ENCODE measurements at regions not wholly inside any gene's neighbourhood (a gene's known extent, or its start where the extent isn't known, plus 50 kb on each side); places are given as distances from the start of the nearest gene placed in this dataset.
"Not testable (repeated sequence)": the region's sequence is repeated elsewhere in the genome, so short reads cannot be mapped to it uniquely, and the experiment has no call there.

DNA sequence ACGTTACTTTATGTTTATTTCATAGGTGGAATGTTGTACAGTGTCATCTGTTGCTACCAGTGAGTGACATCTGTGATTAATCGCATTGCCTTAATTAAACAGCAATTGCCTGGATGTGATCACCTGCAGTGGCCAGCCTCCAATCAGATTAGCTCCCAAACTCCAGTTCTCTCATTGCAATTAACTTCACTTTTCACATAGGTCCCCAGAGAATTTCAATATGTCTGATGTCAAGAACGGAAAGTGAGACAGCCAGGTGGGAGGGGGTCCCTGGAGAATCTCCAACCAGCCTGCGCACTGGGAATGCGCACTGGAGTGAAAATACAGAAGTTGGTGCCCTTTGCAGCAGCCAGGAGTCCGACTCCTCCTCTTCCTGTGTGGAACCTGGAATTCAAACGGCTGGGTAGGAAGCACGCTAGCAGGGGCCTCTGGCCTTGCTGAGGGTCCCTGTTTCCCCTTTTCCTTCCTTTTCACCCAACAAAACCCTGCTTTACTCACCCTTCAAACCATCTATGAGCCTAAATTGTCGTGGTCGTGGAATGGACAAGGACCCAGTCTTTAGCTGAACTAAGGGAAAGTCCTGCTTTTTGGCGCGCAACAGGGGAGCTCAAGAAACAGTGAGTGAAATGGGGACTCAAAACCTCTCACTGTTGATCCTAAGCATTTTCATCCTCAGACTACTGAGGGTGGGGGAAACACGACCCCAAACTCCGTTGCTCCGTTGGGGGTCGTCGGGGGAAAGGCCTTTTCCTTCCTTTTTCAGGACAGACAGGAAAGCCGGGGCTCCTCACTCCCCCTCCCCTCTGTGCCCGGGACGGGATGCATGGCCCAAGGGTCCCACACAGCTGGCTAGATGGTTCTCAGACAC lies 1355.5 kb upstream of the LRRTM3 start:
- peak; percentile 46 for ATAC-seq

DNA sequence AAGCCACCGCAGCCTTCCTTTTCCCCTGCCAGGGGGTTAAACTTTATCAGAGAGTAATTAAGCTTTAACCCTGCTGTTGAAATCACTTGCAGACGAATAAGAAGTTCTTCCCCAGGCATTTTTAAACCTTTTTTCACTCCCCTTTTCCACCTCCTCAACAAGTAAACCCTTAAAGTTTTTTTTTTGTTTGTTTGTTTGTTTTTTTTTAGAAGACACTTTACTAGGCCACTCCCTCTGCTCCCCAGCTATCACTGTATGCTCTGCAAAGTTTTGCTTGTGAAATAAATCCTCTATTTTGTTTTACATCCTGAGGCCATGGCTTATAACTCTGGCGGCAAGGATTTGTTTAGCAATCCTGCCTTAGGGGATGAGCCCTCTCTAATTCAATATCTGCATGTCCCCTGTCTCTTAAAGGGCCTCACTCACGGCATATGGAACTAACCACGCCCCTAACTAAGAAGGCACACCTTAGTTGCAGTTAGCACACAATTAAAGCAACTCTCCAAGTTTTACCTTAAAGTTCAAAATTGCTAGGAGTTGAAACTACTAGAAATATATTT lies 1354.7 kb upstream of the LRRTM3 start:
- ATAC-seq: no peak

DNA sequence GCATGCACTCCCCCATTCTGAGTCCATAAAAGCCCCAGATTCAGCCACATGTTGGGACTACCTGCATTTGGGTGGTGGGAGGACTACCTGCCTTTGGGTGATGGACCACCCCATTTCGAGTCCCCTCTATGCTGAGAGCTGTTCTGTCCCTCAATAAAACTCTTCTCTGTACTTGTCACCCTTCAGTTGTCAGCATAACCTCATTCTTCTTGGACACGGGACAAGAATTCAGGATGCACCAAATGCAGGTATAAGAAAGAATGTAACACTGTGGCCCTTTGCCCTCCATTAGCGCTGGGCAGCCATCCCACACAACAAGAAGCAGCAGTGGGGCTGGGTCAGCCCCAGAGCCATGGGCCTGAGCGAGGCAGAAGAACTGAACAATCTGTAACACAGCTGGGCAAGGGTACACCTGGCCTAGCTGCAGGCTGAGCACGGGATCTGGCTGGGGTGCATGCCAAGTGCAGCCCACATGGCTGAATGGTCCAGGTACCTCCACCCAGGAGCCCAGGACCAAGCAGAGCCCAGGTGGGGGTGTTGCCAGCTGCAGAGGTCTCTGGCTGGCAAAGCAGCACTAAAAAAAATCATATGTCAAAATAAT lies 1344.3 kb upstream of the LRRTM3 start:
- ATAC-seq: no peak

DNA sequence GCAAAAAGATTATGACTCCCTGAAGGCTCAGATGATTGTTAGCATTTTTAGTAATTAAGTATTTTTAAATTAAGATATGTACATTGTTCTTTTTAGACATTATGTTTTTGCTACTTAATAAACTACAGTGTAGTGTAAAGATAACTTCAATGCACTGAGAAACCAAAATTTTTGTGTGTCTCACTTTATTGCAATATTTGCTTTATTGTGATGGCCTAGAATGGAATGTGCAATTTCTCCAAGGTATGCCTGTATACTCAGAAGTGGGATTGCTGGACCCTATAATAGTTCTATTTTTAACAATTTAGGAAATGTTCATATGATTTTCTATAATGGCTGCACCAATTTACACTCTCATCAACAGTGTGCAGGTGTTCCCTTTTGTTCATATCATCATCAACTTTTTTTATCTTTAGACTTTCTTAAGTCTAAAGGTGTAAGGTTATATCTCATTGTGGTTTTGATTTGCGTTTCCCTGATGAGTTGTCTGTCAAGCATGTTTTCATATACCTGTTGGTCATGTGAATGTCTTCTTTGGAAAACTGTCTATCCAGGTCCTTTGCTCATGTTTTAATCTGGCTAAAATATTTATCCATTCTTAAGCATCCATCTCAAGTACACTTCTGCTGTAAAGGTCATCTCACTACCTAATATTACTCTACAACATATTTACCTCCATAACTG lies 1323.5 kb upstream of the LRRTM3 start:
- no peak for ATAC-seq

DNA sequence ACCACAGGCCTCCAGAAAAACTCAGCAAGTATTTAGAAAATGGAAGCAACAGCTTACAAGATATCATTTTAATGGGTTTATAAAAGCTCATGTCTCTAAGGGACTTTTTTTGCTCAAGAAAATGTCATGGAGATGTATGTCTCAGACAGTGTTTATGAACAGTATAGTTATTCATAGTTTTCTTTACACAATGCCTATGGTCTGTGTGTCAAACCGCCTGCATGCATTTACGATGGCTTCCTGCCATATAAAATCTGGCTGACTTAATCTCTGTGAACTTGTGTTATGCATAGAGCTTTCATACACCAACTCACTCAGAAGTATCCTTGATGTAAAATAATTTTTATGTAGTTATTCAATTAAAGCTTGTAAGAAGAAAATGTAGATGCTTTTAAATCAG lies 1314.2 kb upstream of the LRRTM3 start:
- ATAC-seq: no peak

DNA sequence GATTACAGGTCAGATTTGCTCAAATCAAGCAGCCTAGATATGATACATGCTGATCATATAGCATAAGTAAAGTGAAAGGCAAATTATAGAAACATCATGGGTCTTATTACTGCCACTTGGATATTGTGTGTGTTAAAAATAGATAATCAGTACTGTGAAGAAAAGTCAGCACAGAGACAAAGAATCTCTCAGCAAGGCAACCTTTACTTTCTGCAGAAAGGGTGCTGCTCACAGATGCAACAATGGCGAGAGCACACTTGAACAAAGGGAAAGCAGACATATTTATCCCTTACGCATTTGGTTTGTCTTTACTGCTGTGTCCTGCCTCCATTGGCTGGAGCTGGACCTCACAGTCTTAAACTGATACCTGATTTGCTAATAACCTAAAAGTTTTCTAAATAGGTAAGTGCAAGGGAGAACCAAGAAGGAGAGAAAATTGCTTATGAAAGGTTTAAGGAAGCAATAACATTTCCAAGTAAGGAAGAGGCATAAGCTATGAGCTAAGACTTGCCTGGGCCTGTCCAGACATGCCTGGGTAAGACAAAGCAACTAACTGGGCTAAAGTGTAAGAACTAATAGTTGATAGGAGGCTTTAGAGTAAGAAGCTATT lies 1310.8 kb upstream of the LRRTM3 start:
- no peak for ATAC-seq

DNA sequence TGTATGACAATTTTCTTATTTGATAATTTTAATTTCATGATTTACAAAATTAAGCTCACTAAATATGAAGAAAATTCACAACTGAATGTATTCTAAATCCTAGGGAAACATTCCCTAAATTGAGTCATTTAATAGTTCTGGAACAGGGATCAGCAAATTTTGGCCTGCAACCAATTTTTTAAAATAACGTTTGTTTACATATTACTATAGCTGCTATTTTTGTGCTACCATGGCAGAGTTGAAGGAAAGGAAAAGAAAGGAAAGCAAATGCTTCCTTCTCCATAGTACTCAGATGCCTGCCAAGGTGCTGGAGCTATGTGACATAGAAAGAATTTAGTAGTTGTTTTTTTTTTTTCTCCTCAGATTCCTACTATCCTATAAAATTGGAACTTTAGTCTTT lies 1307.7 kb upstream of the LRRTM3 start:
- no peak for ATAC-seq

DNA sequence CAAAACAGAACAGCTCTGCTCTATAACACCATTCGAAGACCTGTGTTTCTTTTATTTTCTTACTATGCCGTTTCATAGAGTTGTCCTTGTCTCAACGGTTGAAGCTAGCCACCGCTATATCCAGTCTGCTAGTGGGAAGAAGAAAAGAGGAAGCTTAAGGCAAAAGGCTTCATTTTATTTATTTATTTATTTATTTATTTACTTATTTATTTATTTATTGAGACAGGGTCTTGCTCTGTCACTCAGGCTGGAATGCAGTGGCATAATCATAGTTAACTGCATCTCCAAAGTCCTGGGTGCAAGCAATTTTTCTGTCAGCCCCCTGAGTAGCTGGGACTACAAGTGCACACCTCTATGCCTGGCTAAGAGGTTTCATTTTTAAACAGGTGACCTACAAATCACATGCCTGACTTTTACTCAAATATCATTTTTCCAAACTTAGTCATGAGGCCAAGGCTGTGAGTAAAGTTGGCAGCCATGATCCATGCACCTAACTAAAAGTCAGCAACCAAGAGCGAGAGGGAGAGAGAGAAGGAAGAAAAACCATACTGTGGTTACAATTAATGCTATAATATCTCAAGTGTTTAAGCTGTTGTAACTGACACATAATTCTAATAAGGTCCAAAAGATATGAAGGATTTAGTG lies 1305.3 kb upstream of the LRRTM3 start:
- ATAC-seq: no peak

DNA sequence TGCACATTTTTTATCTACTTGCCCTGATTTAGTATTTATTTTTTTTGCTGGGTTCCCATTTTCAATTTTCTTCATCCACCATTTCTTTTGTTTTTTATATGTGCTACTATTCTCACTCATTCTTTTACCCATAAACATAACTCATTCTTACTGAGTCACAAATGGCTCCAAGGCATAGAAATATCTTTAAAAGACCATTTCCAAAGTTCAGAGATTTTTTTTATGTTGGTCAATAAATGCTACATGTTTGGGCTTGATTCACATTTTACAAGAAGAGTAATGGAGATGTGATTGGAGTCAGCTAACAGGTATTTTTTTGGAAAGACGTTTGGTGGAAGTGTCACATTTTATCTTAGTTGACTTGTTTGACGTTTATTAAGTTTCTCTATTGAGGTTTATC lies 1303.2 kb upstream of the LRRTM3 start:
- ATAC-seq: no peak

DNA sequence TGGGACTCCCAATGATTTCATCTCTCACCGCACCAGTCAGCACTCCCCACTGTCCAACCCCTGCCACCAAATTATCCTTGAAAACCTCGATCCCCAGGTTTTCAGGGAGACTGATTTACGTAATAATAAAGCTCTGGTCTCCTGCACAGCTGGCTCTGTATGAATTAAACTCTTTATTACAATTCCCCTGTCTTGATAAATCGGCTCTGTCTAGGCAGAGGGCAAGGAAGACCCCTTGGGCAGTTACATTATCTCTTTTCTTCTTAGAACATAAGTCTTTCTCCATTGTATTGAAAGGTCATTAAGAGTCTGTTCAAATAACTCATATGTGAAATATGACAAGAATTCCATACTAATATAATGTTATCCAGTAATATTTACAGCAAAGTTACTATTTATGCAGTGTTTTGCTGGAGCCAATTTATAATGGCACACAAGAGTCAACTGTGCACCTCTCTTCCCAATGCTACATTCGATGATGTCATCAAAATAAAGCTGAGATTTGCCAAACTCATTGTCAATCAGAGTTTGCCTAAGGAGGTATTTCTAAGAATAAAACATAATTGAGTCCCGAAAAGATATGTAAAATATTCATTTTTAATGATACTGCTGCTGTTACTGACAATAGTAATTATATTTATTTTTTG lies 1297.2 kb upstream of the LRRTM3 start:
- no peak for ATAC-seq

DNA sequence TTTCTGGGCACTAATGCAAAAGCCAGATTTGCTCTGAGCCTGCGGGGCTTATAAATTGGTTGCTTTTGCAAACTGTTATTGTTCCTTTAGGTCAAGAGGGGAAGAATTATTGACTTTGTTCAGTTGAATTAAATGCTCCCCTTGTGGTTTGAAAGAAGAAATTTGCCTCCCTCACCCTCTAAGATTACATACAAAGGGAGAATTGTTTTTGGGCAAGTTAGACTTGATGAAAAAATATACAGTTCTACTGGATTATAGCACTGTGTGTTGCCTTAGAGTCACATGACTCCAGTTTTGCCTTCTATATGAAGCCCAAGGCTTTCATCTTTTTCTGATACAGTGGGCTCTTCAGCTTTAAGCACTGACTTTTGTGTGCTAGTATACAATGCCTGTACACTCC lies 1265.8 kb upstream of the LRRTM3 start:
- no peak for ATAC-seq

DNA sequence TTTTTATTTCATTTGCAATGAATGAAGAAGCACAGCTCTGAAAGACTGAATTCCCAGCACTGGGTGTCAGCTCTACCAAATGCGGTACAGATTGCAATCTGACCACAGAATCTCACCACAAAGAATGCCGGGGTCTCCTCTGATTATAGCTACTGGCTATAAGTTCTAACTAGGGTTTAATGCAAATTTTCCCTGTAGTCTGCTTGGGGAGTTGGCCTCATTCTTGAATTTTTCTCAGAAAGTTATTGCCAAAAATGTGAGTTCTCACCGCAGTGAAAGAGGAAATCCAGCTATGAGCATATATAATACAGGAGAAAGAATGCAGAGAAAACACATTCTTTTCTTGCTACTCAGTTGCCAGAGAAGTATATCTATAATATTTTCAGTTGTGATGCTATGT lies 1255.7 kb upstream of the LRRTM3 start:
- no peak for ATAC-seq

DNA sequence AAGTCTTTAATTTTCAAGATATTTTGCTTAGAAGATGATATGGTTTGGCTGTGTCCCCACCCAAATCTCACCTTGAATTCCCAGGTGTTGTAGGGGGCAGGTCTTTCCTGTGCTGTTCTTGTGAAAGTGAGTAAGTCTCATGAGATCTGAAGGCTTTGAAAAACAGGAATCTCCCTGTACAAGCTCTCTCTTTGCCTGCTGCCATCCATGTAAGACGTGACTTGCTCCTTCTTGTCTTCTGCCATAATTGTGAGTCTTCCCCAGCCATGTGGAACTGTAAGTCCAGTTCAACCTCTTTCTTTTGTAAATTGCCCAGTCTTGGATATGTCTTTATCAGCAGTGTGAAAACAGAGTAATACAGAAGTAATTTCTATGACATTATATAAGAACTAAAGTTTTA lies 1255.2 kb upstream of the LRRTM3 start:
- not testable (repeated sequence) for ATAC-seq

DNA sequence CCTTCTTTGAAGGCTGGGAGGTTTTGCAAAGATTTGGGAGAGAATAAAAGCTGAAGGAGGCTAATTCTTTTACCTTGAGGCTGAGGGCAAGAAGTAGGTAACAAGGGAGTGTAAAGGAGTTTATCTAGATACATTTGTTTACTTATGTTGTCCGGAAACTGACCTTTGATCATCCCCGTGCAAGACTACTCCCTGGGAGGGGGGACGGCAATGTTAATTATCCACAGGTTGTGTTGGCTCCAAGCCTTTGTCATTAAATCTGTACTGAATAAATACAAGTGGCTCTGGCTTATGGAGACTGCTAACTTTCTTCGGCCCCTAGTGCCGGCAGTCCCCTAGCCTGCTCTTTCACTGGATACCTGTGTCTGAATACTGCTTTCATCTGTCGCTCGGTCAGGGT lies 1250.6 kb upstream of the LRRTM3 start:
- ATAC-seq: no peak

DNA sequence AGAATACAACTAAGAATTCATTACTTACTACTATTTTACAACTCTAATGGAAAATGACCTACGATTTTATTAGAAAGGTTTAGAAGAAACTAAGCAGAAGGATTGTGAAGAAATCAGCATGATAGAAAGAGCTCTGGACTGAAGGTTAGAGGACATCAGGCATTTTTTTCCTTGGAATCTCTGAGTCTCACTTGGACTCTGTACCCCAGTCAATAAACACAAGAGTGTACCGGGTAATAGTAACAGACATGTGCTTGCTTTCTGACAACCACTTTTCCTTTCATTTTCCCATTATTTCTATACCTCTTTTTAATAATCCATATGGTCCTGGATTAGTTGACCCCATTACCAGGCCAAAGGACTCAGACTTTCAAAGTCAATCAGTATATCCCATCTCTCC lies 1240.9 kb upstream of the LRRTM3 start:
- ATAC-seq: no peak

DNA sequence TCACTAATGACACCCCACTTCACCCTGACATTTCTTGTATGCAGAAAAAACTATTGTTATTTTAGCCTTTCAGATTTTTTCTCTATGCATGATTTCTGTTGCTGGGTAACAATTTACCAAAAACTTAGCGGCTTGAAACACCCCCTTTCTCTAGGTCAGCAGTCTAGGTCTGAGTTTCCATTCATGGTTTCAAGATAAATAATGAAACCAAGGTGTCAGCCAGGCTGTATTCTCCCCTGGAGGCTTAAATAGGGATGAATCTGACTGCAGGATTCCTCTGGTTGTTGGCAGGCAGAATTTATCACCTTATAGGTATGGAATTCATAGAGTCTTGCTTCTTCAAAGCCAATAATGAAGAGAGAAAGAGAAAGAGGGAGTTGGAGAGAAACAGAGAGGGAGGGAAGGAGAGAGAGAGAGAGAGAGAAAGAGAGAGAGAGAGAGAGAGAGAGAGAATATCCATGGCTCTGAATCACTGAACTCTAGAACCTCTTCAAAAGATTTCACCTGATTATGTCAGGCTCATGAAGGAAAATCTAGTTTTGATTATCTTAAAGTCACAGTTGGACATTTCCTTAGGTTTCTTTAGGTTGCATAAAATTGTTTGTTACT lies 1224.6 kb upstream of the LRRTM3 start:
- no peak for ATAC-seq

DNA sequence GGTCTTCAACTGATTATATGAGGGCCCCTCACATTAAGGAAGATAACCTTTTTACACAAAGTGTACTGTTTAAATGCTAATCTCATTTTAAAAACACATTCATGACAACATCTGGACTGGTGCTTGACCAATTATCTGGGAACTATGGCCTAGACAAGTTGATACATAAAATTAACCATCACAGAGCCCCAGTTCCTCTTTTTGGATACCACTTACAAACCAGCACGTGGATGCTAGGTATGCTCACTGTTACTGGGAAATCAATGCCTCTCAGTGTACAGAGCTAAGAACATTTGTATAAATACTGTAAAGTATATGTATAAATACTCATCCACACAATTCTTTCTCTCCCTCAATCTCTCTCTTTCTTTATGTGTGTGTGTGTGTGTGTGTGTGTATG lies 1217.8 kb upstream of the LRRTM3 start:
- ATAC-seq: no peak

DNA sequence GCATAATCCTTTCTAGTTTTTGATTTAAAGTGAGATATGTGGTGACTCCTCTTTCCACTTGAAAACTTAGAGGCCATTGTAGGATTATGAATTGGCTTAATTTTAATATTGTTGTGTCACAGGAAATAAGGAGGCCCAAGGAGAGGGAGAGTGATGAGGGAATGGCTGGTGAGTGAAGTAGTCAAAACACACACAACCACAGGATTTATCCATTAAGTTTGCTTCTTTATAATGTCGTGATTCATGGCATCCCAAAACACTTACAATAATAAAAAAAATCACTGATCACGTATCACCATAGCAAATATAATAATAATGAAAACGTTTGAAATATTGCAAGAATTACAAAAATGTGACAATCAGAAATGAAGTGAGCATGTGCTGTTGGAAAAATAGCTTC lies 1215.5 kb upstream of the LRRTM3 start:
- no peak for ATAC-seq

DNA sequence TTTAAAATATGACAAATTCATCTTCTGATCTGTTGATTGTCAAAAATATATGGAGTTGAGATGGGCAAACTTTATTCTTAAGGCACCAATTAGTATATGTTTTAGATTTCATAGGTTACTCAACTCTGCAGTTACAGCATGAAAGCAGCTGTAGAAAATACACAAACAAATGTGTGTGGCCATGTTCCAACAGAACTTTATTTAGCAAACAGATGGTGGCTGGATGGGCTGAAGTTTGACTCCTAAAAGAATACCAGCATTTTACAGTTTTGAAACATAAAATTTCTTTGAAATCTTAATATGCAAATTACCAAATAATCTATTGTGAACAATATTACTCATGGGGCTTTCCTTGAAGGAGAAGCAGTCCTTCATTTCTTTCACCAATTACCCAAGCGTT lies 1206.0 kb upstream of the LRRTM3 start:
- ATAC-seq: no peak

DNA sequence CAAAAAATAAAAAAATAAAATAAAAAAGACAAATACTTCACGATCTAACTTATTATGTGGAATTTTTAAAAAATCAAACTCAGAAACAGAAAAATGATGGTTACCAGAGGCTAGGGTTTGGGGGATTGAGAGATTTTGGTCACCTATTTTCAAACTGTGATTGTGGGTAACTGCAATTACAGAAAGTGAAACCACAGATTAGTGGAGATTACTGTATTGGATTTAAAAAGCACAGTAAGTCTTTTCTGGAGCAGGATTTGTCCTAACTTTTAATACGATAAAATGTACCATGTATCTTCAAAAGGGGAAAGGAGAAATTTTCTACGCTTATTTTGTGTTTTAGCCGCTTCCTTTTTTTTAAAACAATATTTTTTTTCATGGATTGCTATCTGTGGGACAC lies 1204.9 kb upstream of the LRRTM3 start:
- ATAC-seq: no peak

DNA sequence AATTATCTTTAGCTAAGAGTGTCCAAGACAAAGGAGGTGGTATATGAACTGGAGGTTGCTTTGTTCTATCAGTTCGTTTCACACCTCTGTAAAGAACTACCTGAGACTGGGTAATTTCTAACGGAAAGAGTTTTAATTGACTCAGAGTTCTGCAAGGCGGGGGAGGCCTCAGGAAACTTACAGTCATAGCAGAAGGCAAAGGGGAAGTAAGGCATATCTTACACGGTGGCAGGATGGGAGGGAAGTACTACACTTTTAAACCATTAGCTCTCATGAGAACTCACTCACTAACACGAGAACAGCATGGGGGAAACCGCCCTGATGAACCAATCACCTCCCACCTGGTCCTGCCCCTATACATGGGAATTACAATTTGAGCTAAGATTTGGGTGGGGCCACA lies 1202.3 kb upstream of the LRRTM3 start:
- ATAC-seq: no peak

DNA sequence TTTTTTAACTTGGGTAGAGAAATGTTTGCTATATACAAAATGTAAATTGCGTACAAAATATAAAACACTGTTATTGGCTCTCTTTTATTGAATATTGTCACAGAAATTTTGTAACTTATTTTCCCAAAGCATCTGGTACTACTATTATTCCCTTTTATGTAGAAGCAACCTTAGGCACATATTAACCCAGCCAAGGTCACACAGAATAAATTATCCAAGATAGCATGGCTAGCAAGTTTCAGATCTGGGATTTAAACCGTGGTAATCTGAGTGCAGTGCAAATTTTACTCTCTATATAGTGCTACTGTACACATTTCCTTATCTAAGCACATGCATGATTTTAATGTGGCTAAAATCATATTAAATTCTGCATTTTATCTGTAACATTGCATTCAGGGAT lies 1190.5 kb upstream of the LRRTM3 start:
- no peak for ATAC-seq
